GM10266 (cell line): ENCODE measurements at regions not wholly inside any gene's neighbourhood (a gene's known extent, or its start where the extent isn't known, plus 50 kb on each side); places are given as distances from the start of the nearest gene placed in this dataset.
"Not testable (repeated sequence)": the region's sequence is repeated elsewhere in the genome, so short reads cannot be mapped to it uniquely, and the experiment has no call there.

Experiments
- DNase-seq: peaks from one replicate; pipeline ENCODE4 v3.0.0; 2012; ENCODE audit errors: extremely low spot score
- TF ChIP-seq, protein P1 (sequence below): IDR thresholded peaks from 2 replicates; pipeline ENCODE4 v1.5.1; 2012; ENCODE audit warnings: mild to moderate bottlenecking, low read depth; ENCODE audit not compliant: control insufficient read depth, insufficient read depth; ENCODE audit errors: missing control alignments

DNA sequence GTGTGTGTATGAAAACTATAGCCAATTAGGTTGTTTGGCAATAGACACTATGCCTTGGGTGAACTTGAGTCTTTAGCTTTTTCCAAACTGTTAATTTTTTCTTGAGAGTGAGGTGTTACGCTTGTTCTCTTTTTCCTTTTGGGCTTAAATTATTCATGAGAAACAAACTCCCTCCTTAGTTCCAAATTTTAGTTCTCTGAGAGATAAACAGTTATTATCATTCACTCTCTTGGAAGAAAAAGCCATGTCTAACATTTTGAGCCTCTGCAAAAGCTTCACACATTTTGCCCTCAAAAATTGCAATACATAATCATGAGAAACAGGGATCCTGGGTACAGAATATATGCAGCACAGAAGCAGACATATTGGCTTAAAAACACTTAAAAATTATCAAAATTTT is 1353.9 kb upstream of the MAP3K7 start:
- no peak for DNase-seq
- TF ChIP-seq, protein P1, sequence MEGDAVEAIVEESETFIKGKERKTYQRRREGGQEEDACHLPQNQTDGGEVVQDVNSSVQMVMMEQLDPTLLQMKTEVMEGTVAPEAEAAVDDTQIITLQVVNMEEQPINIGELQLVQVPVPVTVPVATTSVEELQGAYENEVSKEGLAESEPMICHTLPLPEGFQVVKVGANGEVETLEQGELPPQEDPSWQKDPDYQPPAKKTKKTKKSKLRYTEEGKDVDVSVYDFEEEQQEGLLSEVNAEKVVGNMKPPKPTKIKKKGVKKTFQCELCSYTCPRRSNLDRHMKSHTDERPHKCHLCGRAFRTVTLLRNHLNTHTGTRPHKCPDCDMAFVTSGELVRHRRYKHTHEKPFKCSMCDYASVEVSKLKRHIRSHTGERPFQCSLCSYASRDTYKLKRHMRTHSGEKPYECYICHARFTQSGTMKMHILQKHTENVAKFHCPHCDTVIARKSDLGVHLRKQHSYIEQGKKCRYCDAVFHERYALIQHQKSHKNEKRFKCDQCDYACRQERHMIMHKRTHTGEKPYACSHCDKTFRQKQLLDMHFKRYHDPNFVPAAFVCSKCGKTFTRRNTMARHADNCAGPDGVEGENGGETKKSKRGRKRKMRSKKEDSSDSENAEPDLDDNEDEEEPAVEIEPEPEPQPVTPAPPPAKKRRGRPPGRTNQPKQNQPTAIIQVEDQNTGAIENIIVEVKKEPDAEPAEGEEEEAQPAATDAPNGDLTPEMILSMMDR: no peak

DNA sequence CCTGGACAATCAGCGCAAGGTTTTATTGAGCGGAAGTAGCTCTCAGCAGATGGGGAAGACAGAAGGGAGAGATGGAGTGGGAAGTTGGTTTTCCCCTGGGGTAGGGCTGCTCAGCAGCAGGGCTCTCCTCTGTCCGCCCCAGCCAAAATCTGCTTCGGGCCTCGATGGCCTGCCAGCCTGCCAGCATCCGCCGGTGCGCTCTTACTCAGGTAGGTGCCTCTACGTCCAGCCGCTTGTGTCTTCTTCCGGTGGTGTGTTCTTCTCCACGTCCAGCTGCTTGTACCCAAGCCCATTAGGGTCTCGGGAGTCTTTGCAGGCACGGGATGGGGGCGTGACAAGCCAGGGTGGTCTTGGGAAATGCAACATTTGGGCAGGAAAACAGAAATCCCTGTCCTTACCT is 1340.0 kb upstream of the MAP3K7 start:
- DNase-seq: no peak
- TF ChIP-seq, protein P1: no peak

DNA sequence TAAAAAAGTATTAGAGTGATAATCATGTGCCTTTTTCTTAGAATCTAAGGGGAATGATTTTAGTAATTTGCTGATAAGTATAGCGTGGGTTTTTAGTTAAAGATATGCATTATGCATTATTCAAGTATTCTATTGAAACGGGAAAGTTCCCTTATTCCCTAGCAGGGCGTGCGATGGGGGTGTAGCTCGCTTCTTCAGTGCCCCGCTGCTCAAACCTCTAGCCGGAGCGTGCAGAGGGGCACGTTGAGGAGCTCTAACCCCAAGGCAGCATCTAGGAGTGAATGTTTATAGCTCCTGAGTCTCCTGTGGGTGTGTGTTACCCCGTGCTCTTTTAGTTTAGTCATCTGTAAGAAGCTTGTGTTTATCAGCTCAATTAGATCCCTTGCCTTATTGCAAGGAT is 1339.5 kb upstream of the MAP3K7 start:
- TF ChIP-seq, protein P1: no peak
- DNase-seq: no peak

DNA sequence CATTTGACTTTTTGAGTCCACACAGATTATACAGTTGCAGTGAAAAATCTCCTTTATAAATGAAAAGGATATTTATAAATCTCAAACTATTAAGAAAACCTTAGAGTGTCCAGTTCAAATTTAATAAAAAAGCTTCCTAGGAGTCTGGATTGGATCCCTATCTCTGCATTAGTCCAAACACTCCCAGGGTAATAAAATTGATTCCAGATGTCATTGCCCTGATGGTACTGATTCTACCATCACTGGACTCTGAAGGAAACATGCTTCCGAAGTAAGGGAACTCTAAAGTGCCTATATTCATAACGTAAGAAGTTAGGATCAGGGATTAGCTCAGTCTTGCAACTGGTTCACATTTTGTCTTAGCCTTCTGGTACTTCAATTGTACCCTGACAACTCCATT is 1325.1 kb upstream of the MAP3K7 start:
- TF ChIP-seq, protein P1: no peak
- no peak for DNase-seq

DNA sequence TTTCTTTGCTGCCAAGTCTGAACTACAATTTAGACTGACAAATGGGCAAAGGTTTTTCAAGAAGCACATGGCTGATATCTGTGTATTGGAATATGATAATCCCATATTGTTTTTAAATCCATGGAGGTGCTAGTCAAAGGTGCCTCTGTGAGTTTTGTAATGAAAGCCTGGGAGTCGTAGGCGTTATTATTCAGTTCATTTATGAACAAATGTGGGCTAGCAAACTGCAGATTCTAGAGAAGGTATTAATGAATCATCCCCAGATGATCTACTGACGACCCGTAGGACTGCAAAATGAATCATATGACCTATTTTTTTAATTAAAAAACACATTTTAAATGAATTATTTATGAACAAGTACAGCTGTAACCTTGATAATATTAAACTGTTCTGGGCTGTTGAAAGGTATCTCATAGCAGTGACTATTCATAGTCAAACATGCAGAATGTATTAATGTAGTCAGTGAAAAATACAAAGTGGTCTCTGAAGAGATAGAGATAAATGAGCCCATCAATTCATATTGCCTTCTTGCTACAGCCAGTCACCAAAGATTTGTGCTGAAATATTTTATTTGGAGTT is 1317.8 kb upstream of the MAP3K7 start:
- TF ChIP-seq, protein P1: no peak
- no peak for DNase-seq

DNA sequence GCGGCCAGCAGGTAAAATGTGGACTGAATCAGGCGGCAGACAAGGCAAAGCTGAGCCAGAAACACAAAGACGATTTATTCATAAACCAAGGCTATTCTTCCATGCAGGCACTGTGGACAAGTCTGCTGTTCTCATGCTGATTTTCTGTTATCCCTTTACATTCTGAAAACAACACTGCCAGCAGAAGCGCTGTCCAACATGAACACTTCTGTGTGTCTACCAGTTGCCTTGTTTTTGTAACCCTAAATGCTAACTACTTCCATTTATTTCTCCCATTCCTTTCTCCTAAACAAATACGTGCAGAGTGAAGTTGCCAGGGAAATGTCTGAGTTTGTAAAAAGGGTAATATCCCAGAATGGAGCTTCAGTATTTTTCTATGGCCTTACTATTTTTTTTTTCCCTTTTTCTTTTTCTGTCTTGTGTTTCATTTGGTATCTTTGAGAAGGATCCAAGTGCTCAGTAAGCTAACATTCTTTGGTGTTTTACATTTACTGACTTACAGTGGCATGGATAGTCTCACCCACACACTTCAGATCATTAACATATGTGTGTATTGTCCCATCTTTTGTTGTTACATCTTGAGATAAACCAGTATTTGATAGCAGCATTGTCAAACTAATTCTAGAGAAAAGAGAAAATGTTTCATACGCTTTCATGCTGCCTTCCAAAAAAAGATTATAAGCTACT is 1308.9 kb upstream of the MAP3K7 start:
- no peak for DNase-seq
- TF ChIP-seq, protein P1: no peak

DNA sequence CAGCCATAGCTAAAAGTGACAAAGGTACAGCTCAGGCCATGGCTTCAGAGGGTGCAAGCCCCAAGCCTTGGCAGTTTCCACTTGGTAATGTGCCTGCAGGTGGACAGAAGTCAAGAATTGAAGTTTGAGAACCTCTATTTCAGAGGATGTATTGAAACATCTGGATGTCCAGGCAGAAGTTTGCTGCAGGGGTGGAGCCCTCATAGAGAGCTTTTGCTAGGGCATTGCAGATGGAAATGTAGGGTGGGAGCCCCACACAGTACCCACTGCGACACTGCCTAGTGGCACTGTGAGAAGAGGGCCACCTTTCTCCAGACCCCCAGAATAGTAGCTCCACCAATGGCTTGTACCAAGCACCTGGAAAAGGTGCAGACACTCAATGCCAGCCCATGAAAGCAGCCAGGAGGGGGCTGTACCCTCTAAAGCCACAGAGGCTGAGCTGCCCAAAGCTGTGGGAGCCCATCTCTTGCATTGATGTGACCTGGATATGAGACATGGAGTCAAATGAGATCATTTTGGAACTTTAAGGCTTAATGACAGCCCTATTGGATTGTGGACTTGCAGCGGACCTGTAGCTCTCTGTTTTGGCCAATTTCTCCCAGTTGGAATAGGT is 1299.4 kb upstream of the MAP3K7 start:
- TF ChIP-seq, protein P1: no peak
- DNase-seq: no peak

DNA sequence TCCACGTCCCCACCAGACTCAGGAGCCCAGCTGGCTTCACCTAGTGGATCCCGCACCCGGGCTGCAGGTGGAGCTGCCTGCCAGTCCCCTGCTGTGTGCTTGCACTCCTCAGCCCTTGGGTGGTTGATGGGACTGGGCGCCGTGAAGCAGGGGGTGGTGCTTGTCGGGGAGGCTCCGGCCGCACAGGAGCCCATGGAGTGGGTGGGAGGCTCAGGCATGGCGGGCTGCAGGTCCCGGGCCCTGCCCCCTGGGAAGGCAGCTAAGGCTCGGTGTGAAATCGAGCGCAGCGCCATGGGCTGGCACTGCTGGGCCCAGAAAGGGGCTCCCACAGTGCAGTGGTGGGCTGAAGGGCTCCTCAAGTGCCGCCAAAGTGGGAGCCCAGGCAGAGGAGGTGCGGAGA is 1294.9 kb upstream of the MAP3K7 start:
- not testable (repeated sequence) for DNase-seq
